ENCODE measurements at regions not wholly inside any gene's neighbourhood (a gene's known extent, or its start where the extent isn't known, plus 50 kb on each side); places are given as distances from the start of the nearest gene placed in this dataset.
"Not testable (repeated sequence)": the region's sequence is repeated elsewhere in the genome, so short reads cannot be mapped to it uniquely, and the experiment has no call there.

DNA sequence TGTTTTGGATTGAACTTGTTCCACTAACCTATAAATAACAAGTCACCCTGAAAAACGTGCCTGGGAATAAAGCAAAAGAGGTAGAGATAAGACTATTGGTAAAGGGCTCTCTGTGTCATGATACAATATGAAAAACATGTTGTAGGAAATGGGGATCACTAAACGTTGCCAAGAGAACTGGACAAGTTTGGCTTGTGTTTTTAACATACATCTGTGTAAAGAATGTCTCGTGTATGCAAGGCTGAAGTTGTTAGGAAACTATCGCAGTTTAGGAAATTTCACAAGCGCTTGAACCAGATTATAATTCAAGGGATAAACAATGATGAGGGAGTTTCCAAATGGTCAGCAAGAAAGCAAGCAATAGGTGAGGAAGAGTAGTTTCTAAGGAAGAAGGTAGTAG is 655.8 kb downstream of the PCDH7 start:
- no peak for DNase-seq

DNA sequence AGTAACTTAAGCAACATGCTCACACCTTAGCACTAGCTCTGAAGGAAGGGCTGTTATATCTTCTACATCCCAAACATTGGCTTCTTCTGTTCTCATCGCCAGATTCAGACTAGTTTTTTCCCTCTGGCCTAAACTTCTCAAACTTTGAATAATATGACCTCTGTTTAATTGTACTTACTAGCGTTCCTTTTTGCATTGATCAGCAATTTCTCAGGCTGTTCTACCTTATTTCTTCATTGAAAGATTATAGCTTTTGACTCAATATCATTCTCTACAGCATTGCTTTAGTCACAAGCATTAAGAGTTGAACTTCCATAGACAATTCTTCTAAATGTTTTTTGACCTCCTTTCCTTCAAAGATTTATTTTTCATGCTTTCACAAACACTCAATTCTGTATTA is 659.2 kb downstream of the PCDH7 start:
- no peak for DNase-seq

DNA sequence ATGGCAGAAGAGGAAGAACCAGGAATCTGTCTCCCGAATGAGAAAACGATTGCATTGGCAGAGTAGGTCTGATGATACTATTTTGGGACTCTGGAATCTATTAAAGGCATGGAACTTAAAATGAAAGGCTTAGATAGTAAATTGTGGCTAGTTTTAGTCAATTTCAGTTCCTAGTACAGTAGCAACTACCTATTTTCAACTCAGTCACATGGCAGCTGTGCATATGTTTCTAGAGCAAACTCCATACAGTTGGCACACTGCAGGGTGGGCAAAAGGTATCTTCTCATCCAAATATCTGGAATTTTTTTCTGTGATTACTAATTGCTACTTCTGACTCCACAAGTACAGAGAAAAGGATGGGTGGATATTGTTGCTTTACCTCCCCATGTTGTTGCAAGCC is 663.6 kb downstream of the PCDH7 start:
- DNase-seq = no peak

DNA sequence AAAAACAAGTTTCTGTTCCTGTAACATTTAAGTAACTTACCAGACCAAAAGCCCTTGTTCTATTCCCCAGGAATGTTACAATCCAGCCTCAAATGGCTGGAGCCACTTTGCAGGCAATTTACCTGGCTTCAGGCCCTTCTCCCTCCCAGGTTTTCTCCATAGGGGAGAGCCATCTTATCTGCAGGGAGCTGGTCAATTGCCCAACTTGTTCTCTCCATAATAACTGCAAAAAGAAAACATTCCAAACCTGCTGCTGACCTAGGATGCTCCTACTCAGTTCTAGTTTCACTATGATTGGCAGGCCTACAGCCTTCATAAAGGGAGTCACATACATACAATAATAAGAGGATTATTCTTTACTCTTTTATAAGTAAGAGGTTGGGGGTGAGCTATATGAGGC is 670.7 kb downstream of the PCDH7 start:
- DNase-seq = no peak

DNA sequence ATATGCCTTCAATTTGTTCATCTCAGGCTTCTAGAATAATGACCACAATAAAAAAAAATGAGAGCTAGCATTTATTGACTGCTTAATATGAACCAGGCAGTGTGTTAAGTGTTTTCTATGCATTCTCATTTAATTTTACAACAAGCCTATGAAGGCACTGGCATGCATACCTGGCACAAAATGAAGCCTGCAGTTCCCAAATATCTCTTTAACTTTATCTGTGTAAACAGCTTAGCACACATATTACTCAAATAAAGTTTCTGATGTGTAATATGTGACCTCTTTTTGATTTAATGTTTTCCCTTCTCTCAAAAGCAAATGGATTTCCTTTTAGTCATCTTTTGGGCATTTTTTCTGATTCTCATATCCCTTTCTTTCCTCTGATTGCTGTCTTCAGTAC is 671.8 kb downstream of the PCDH7 start:
- no peak for DNase-seq

DNA sequence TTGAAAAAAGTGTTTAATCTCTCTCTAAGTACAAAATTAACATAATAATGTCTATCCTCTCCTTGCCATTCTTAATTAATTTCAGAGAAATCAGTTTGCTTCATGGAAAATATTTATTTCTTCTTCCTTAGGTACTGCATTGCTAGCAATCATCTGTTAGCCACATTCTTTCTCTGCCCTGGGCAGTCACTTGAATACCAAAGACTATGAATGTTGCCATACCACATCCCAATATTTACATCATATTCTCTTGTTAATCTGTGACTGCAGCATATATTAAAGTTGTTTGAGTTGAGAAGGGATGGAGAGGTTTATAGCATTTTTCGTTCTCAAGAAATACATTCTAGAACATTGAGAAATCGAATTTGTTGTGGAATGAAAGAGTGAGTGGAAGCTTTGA is 672.8 kb downstream of the PCDH7 start:
- DNase-seq = no peak

DNA sequence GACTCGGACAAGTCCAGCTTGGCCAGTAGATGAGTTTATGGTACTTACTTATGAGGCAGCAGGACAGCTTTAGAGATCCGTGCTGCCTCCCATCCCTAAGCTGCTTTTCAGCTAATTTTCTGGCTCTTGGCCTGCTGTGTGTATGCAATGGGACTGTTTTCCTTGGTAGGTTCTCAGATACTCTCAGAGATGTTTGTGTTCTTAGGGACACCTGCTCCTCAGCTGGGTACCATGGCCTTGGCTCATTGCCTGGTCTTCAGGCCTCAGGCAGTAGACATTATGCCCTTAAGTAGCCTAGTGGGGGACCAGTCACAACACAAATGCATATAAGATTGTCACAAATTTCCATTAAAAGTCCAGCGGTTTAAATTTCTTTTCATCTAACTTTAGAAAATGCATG is 688.0 kb downstream of the PCDH7 start:
- DNase-seq = no peak

DNA sequence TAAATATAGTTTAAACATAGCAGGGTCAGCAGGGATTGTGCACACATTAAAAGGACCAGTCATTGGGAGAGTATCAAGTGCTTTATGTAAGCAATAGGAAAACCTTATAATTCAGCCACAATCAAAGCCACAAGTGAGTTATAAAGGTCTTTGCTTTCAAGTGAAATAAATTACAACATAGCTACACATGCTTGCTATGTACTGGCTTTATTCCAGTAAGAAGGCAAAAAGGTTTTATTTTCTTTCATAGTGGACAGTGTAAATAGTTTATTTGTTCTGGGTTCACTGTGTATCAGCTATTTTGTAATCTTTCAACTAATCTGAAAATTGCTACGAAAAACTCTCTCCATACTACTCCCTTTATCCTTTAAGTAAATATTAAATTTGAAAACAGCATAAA is 691.4 kb downstream of the PCDH7 start:
- no peak for DNase-seq

DNA sequence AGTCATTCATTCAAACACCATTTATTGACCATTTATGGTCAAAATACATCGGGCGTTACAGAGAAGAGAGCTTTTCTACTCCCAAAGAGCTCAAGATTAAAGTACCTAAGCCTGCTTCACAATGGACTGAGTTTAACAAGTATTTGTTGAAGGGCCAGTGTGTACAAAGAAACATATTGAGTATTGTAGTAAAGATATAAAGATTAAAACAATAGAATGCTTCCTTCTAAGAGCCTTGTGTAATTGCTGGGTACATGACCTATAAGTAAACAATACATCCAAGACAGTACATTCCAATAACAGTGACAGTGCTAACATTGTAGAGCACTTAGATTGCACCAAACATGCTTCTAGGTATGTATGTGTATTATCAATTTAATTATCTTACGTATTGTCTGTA is 695.5 kb downstream of the PCDH7 start:
- no peak for DNase-seq

DNA sequence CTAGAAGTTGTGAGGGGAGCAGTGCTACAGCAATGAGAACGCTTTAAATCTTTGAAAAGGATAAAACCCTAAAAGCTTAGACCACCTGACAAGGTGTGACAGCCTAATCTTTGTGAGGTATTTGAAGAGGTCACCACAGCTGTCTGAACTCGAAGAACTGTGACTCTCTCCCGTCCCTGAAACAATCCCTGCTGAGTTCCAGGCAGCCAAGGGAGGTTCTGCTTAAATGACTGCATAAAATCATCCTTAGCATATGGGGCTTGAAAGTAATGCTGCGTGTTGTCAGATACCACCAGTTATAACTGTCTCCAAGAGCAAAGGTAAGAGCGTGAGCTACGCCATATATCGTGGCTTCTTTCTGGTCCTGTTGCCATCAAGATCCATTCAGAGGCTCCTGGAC is 696.3 kb downstream of the PCDH7 start:
- DNase-seq = no peak

DNA sequence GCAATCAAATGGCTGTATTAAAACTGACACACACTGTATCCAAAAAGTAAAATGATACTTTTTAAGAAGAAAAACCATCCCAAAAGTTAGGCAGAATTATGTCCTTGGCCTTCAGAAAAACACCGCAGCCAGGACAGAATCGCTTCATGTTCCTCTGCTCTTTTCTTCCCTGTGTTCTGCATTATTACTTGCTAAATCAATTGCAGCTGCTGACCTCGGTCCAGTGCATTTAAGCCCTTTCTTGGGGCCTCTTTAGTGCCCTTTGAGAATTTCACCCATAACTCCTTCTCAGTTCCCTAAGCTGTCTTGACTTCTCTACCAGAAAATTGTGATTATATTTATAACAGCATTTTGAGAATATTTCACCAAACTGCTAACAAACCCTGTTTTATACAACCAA is 696.9 kb downstream of the PCDH7 start:
- no peak for DNase-seq

DNA sequence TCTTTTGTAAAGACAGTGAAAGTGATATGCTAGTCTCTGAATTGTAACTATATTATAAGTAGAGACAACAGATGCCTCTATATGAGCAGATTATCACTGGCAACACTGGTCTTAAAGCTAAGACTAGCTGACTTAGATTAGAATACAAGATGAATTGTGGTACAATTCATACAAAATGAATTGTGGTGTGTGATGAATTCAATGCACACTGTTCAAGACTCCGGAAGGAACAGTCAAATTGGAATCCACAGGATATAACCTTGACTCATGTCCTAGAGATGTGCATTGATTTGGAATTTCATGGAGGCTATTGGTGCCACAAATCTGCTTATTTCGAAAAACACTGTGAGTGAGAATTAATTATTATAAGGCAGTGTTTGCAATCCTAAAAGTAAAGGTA is 701.8 kb downstream of the PCDH7 start:
- no peak for DNase-seq

DNA sequence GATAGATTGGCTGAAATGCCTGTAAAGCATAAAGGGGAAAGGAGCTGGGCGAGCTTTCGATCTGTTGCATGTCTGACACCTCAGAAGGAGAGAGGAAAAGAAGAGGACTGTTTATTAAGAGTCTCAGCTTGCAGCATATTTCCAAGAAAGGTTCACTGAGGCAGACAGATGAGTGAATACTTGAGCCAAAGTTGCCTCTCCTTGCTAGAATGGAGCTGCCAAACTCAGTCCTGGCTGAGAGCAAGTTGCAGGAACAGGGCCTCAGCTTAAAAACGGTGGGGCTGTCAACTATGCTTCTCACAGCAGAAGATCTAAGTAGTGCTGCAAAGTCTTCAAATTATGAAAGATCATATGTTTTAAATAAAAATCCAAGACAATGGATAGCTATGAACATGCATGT is 707.5 kb downstream of the PCDH7 start:
- DNase-seq = no peak

DNA sequence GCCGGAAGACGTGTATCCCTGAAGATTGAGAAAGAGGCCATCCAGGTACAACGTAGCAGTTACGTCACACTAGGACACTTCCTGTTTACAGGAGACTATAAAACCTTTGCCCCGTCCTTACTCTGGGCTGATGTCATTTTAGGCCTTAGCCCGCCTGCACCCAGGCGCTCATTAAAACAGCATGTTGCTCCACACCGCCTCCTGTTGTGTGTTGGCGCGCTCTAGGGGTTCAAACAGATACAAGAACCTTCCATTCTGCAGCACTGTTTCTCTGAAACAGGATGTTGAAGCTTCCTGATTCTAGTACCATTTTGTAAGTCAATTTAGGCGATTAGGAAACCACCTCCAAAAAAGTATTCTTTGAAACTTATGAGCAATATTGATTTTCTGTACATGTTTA is 722.1 kb downstream of the PCDH7 start:
- no peak for DNase-seq

DNA sequence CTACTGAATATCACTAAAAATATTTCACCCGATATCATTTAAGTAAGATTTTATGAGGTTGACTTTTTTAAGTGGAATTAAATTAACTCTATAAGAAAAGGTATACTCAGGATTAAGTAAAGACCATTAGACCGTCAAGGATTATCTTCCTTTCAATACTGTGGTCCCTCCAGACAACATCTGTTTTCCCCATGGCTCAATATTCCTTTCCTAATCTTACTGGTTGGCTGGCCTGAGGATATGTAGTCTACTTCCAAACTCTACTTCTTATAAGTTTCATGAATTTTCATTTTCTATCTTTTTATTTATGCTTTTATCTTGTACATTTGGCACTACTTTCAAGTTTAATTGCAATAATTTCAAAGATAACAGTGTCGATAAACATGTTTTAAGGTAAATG is 725.4 kb downstream of the PCDH7 start:
- no peak for DNase-seq

DNA sequence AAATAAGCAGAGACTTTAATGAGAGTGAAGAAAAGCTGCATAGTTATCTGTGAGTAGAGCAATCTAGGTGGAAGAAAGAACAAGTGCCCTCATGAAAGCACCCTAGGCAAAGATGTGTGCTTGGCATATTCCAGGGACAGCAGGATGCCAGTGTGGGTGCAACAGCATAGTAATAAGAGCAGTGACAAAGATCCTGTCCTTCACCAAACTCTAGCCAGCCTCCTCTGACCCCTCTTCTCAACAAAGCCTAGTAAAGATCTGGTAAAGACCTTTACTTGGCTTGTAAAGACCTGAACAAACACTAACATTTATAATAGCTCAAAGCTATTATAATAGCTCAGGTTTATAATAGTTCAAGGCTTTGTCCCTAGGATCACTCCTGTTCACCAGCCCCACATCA is 735.4 kb downstream of the PCDH7 start:
- no peak for DNase-seq

DNA sequence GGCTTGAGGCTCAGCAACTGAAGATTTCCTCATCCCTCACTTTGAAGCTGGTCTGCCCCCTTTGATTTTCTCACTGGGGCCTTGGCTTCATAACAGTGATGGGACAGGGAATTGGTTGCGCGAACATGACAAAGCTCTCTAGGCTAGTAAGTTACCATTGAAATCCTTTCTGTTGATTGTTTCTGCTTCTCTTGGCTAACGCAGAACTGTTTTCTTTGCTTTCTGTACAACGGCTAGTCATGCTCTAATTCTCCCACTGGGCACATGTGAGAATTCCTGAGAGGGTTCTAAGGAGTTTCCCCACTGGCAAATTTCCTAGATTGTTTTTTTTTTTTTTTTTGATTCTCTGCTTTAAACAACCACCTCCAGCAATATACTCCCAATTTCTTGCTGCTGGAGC is 738.6 kb downstream of the PCDH7 start:
- DNase-seq = no peak

DNA sequence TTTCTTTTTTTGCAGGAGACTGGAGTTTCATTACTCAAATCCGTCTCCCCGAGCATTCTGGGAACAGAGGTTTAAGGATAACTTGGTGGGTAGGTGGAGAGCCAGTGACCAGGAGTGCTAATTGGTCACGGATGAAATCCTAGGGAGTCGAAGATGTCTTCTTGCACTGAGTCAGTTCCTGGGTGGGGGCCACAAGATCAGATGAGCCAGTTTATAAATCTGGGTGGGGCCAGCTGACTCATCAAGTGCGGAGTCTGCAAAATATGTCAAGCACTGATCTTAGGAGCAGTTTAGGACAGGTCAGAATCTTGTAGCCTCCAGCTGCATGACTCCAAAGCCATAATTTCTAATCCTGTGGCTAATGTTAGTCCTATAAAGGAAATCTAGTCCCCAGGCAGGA is 741.3 kb downstream of the PCDH7 start:
- DNase-seq = no peak

DNA sequence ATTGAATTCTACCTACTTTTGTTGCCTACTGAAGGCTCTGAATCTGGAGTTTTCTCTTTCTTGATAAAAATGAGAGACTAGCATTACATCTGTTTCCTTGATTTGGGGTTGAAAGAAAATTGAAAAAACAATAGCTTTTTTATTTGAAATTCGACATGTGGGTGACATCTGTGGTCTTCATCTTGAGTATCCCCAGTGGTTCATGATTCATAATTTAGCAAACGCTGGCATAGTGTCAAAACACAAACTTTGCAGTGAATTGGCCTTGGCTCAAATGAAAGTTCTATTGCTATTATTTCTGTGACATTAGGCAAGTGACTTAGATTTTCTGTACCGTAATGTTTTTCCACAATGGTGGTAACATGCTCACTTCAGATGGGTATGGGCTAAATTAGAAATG is 747.6 kb downstream of the PCDH7 start:
- no peak for DNase-seq

DNA sequence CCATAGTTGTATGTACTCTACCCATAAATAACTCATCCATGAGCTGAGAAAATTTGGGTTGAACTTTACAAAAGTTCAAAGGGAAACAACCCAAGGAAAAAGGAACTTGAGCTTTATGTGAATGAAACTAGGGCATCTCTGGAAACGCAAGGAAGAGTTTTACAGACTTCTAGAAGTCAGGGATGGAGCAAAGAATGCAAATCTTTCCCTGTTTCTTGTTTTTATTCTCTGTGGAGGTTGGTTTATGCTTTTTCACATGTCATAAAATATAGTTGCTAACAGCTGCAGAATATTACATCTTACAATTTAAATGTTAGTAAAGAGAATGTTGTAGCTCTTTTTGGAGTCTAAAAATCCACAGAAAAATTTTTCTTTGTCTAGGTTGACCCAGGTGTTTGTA is 754.1 kb downstream of the PCDH7 start:
- DNase-seq = no peak

DNA sequence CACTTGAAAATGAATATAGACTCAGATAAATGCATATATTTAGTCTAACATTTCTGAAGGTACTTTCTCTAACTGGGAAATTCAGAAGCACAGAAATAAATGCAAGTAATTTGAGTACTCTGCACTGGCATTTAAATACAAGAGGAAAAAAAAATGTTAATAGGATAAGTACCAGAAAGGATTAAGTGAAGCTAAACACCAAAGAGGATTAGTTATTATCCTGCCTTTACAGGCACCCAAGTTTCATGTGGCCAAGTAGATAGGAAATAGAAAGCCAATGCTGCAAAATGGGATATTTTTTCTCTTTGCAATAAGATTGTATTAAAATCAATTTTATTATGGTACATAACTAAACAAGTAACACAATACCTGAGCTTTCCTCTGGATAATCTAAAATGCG is 762.5 kb downstream of the PCDH7 start:
- no peak for DNase-seq

DNA sequence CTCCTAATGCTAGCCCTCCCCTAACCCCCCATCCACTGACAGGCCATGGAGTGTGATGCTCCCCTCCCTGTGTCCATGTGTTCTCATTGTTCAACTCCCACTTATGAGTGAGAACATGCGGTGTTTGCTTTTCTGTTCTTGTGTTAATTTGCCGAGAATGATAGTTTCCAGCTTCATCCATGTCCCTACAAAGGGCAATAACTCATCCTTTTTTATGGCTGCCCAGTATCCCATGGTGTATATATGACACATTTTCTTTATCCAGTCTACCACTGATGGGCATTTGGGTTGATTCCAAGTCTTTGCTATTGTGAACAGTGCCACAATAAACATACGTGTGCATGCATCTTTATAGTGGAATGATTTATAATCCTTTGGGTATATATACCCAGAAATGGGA is 779.0 kb downstream of the PCDH7 start:
- DNase-seq = not testable (repeated sequence)

DNA sequence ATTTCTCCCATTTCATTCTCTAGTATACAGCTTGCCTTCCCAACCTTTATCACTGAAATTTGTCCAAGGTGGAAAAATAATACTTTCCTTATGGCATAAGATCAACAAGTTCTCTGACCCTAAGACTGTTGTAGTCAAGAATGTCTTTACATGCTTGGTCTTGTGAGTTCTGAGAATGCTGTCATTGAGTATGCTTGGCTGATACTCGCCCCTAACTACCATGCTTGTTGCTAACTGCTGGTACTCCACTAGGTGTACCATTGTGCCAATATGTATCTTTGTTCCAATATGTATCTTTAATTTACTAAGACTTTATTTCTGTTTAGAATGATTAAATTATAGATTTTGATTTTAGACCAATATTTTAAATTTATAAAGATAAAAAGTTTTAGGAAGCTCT is 796.4 kb downstream of the PCDH7 start:
- DNase-seq = no peak

DNA sequence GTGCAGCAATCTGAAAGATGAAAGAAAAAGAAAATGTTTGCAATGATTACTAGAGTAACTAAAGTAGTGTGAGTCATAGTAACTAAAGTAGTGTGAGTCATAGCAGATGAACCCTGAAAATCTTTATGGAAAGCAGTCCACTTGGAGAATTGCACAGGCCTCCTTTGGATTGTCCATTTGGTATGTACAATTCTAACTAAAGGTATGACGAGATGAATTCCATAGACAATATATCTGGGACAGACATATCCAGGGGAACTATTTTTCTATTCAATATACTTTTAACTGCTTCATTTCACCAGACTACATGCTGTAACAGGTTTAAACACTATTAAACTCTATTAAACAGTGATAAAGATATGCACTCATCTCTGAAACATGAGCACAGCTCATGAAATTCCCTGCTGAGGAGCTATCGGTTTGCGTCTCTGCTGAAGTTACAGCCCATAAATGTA is 798.7 kb downstream of the PCDH7 start:
- DNase-seq = no peak

DNA sequence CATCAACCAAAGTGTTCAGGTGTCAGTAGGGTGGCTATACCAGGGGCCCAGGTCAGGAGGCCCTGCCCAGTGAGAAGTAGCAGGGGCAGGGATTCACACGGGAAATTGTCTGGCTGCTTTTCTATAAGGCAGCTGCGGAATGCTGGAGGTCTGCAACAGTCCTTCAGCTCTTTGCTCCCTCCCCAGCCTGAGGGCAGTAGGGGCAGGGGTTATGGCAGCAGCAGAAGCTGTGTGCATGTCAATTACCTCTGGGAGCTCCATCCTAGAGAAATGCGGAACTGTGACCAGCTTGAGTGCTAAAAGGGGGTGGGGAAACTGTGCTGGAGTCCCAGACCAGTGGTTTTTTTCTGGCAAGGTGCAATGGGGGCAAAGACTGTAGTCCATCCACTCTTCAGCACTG is 810.4 kb downstream of the PCDH7 start:
- no peak for DNase-seq

DNA sequence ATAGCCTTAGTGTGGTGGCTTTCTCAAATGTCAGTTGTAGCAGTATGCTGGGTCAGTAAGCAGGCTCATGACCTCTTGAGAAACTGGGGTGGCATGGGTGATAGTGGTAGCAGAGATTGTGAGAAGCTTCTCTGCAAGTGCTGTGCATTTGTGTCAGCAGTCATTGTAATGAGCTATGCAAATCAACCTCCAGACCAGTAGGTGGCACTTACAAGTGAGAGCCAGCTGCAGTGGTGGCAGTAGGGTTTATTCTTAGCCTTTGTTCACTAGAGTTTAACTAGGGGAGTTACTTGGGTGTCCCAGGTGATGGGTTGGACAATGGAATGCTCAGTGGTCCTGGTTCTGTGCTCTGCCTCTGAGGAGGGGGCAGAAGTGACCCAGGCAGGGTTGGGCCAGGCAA is 818.7 kb downstream of the PCDH7 start:
- DNase-seq = no peak

Data from right kidney (tissue), 1 donor.